ENCODE measurements at regions not wholly inside any gene's neighbourhood (a gene's known extent, or its start where the extent isn't known, plus 50 kb on each side); places are given as distances from the start of the nearest gene placed in this dataset.

DNA sequence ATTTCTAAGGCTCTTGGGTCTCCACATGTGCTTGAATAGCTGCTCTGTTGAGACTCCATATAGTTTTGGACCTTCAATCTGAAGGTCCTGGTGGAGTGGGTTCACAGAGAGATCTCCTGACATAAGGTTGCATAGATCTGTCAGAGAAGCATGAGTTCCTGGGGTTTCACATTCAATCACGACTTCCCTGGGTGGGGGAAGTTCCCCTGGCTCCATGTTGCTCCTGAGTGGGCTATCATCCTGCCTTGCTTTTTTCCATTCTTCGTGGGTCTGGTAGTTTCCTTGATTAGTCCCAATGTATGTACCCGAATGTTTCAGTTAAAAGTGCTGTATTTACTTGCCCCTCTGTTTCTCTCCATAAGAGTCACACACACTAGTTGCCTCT lies 181.8 kb downstream of the RASSF9 start:
- H3K4me1 ChIP-seq, result no peaks in the 10 kb centered on the region
- no peak overlapping the region for H3K27ac ChIP-seq
- no peak overlapping the region for H3K4me3 ChIP-seq
- no peaks in the 10 kb centered on the region for H3K27me3 ChIP-seq
- no peaks in the 10 kb centered on the region for H3K36me3 ChIP-seq
- no peak for TF ChIP-seq EP300 (IDR thresholded peaks at IDR 0.05)
- TF ChIP-seq POLR2AphosphoS5 (IDR thresholded peaks at IDR 0.05), result no peak
- TF ChIP-seq, protein P1, sequence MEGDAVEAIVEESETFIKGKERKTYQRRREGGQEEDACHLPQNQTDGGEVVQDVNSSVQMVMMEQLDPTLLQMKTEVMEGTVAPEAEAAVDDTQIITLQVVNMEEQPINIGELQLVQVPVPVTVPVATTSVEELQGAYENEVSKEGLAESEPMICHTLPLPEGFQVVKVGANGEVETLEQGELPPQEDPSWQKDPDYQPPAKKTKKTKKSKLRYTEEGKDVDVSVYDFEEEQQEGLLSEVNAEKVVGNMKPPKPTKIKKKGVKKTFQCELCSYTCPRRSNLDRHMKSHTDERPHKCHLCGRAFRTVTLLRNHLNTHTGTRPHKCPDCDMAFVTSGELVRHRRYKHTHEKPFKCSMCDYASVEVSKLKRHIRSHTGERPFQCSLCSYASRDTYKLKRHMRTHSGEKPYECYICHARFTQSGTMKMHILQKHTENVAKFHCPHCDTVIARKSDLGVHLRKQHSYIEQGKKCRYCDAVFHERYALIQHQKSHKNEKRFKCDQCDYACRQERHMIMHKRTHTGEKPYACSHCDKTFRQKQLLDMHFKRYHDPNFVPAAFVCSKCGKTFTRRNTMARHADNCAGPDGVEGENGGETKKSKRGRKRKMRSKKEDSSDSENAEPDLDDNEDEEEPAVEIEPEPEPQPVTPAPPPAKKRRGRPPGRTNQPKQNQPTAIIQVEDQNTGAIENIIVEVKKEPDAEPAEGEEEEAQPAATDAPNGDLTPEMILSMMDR (IDR thresholded peaks at IDR 0.05), result no peak
- TF ChIP-seq POLR2A (IDR thresholded peaks at IDR 0.05), result no peak
- WGBS, result 91% methylated on average over 3 of the region's 3 CpGs
- no peaks in the 10 kb centered on the region for H3K9me3 ChIP-seq
- DNase-seq (ENCODE audit: low spot score in 2 of 2), result no peak

DNA sequence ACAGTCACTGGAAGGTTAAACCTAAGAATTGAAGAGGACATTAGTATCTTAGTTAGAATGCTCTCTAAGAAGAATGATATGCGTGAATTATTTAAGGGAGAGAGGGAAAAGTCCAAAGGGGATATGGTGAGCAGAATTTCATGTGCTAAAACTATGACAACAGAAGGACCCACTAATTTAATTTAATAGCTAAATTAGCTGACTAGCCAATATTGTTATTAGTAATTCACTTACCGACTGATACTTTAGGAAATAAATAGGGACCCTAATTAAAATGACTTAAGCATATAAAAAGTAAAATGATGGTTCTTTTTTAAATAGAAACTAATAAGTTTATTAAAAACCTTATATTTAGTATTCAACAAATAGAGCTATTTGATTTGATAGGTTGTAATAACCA lies 179.6 kb downstream of the RASSF9 start:
- no peak for TF ChIP-seq EP300 (IDR thresholded peaks at IDR 0.05)
- TF ChIP-seq POLR2AphosphoS5 (IDR thresholded peaks at IDR 0.05), result no peak
- TF ChIP-seq, protein P1 (IDR thresholded peaks at IDR 0.05), result no peak
- no peak for TF ChIP-seq POLR2A (IDR thresholded peaks at IDR 0.05)
- 94% methylated on average over 2 of the region's 2 CpGs for WGBS

DNA sequence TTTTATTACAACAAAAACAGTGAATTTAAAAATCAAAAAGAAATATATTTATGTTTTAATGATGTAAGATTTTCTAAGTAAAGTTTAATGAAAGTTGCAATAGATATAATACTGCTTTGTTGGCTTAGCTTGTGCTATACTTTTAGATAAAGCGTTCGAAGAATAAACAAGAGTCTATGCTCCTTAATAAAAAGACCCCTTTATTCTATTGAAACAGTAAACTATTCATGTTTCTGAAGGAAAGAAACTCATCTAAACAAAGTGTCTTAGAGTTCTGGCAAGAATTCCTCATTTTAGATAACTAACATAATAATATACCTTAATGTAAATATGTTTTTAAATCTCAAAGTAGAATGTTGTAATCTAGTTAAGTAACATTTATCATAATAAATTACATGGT lies 179.0 kb downstream of the RASSF9 start:
- TF ChIP-seq EP300 (IDR thresholded peaks at IDR 0.05) (no peak), POLR2A (IDR thresholded peaks at IDR 0.05) (no peak), POLR2AphosphoS5 (IDR thresholded peaks at IDR 0.05) (no peak)
- TF ChIP-seq, protein P1 (IDR thresholded peaks at IDR 0.05), result no peak
- Histone ChIP-seq H3K27me3 (no peaks in the 10 kb centered on the region), H3K27ac (no peak overlapping the region), H3K36me3 (no peaks in the 10 kb centered on the region), H3K4me1 (no peaks in the 10 kb centered on the region), H3K9me3 (no peaks in the 10 kb centered on the region), H3K4me3 (no peak overlapping the region)
- WGBS, result 79% methylated on average over 2 of the region's 2 CpGs
- no peak for DNase-seq (ENCODE audit: low spot score in 2 of 2)

More for the DNA sequence above, 179.6 kb downstream of the RASSF9 start:
- Histone ChIP-seq H3K4me1 (no peaks in the 10 kb centered on the region), H3K27me3 (no peaks in the 10 kb centered on the region), H3K36me3 (no peaks in the 10 kb centered on the region), H3K9me3 (no peaks in the 10 kb centered on the region), H3K4me3 (no peak overlapping the region), H3K27ac (no peak overlapping the region)
- DNase-seq (ENCODE audit: low spot score in 2 of 2), result no peak

DNA sequence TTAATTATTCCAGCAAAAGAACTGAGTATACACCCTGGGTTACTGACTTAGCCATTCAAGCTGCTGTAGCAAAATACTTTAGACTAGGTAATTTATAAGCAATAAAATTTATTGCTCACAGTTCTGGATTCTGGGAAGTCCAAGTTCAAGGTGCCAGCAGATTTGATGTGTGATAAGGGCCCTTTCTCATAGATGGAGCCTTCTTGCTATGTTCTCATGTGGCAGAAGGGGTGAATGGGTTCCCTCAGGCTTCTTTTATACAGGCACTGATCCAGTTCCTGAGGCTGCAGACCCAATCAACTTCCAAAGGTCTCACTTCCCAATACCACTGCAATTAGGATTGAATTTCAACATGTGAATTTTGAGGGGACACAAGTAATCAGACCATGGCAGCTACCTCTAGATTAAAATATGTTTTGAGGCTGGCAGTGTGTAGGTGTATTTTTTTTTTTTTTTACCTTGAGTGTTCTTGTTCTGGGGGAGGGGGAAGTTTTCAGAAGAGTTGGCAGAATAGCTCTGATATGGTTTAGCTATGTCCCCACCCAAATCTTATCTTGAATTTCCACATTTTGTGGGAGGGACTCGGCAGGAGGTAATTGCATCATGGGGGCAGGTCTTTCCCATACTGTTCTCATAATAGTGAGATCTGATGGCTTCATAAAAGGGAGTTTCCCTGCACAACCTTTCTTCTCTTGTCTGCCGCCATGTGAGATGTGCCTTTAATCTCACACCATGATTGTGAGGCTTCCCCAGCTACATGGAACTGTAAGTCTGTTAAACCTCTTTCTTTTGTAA lies 178.2 kb downstream of the RASSF9 start:
- H3K27ac ChIP-seq, result no peak overlapping the region
- H3K36me3 ChIP-seq, result no peaks in the 10 kb centered on the region
- no peaks in the 10 kb centered on the region for H3K27me3 ChIP-seq
- TF ChIP-seq POLR2A (IDR thresholded peaks at IDR 0.05) (no peak), POLR2AphosphoS5 (IDR thresholded peaks at IDR 0.05) (no peak), EP300 (IDR thresholded peaks at IDR 0.05) (no peak)
- TF ChIP-seq, protein P1 (IDR thresholded peaks at IDR 0.05), result no peak
- no peaks in the 10 kb centered on the region for H3K9me3 ChIP-seq
- no peak overlapping the region for H3K4me3 ChIP-seq
- WGBS, result 69% methylated on average over 2 of the region's 2 CpGs
- no peak for DNase-seq (ENCODE audit: low spot score in 2 of 2)
- no peaks in the 10 kb centered on the region for H3K4me1 ChIP-seq

DNA sequence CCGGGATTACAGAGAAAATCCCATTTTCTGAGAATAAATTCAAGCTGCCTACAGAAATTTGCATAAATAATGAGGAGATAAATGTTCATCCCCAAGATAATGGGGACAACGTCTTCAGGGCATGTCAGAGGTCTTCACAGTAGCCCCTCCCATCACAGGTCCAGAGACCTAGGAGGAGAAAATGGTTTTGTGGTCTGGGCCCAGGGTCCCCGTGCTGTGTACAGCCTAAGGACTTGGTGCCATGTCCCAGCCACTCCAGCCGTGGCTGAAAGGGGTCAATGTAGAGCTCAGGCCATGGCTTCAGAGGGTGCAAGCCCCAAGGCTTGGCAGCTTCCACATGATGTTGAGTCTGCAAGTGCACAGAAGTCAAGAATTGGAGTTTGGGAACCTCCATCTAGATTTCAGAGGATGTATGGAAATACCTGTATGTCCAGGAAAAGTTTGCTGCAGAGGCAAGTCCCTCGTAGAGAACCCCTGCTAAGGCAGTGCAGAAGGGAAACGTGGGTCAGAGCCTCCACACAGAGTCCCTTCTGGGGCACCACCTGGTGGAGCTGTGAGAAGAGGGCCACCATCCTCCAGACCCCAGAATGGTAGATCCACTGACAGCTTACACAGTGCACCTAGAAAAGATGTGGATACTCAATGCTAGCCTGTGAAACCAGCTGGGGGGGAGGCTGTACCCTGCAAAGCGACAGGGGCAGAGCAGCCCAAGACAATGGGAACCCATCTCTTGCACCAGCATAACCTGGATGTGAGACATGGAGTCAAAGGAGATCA lies 176.3 kb downstream of the RASSF9 start:
- WGBS, result 70% methylated on average over 7 of the region's 7 CpGs
- Histone ChIP-seq H3K4me3 (no peak overlapping the region), H3K9me3 (no peaks in the 10 kb centered on the region), H3K4me1 (no peaks in the 10 kb centered on the region), H3K27ac (no peak overlapping the region), H3K36me3 (no peaks in the 10 kb centered on the region), H3K27me3 (no peaks in the 10 kb centered on the region)
- DNase-seq (ENCODE audit: low spot score in 2 of 2), result no peak
- TF ChIP-seq POLR2AphosphoS5 (IDR thresholded peaks at IDR 0.05), result no peak

All from suprapubic skin (tissue), 4 donors.